ENCODE measurements at regions not wholly inside any gene's neighbourhood (a gene's known extent, or its start where the extent isn't known, plus 50 kb on each side); places are given as distances from the start of the nearest gene placed in this dataset.

DNA sequence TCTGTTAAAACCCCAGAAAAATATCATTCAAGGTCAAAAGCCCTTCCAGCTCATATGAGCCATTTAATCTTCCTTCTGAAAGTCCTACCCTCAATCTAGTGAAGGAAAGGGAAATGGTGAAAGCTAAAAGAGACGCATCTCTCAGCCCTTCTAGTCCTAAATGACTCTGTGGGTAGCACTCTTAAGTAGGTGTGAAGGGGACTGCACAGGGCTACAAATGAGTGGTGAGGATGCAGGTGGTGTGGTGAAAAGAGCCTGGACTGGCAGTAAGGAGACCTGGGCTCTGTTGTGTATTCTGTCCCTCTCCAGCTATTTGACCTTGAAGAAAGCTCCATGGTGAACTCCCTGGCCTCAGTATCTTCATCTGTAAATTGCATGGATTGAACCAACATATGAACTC lies 671.8 kb upstream of the DIPK2B start:
- no peak for DNase-seq

- no peak for DNase-seq
These were observed 667.7 kb upstream of the DIPK2B start for GRCh38 chrX:45868425-45868824.

- DNase-seq, result no peak
These were observed 662.1 kb upstream of the DIPK2B start for GRCh38 chrX:45862801-45863200.

- DNase-seq, result no peak
These were observed 659.8 kb upstream of the DIPK2B start for GRCh38 chrX:45860450-45860849.

GRCh38 chrX:45859407-45859806 lies 658.7 kb upstream of the DIPK2B start:
- no peak for DNase-seq

- DNase-seq, result no peak
These were observed 652.2 kb upstream of the DIPK2B start for GRCh38 chrX:45852884-45853283.

DNA sequence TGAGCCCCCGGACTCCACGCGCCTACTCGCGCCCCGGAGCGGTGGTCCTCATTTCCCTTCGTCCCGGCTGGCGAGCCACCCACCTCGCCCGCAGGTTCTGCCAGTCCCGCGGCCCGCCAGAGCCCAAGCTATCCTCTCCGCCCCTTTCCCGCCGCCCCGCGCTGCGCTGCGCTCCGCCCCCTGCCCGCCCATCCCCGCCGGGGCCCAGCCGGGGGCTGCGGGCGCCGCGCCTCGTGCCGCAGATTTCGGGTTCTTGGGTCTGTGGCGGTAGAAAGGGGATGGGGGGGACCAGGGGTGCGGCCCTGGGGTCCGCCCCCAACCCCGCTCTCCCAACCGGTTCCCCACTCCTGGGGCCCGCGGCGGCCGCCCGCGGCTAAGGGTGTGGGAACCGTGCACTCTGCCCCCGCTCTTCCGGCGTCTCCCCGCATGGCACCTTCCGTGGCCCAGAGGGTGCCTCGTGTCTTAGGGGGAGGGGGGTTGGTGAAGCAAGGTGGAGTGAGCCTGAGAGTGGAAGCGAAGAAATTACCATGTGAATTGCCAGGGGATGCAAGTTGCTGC lies 650.8 kb upstream of the DIPK2B start:
- DNase-seq, result no peak

GRCh38 chrX:45850775-45851433 lies 650.2 kb upstream of the DIPK2B start:
- no peak for DNase-seq

- no peak for DNase-seq
These were observed 649.6 kb upstream of the DIPK2B start for GRCh38 chrX:45850197-45850774.

DNA sequence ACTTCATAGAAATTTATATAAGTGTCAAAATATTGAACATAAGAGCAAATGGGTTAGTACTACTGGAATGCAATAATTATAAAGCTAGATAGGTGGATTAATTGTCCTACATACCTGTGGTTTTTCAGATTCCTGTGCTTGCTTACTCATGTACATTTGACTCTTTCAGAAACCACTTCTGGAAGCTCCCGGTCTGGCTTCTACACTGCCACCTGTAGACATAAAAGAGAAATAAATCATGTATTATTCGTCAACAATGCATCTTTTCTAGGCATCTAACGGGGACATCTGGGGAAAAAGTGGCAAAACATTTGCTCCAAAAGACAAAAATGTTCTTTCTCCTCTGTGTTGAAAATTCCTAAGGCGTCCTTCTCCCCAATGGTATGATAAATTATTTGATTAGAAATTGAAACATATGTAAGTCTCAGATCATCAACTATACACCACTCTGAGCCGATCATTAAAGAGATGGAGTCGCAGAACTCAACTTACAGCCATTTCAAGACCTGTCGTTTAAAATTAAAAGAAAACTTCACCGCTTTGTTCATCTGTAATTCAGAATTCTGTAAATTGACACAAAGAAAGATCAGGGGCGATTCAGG lies 648.7 kb upstream of the DIPK2B start:
- no peak for DNase-seq

GRCh38 chrX:45847961-45848360 lies 647.3 kb upstream of the DIPK2B start:
- no peak for DNase-seq

DNA sequence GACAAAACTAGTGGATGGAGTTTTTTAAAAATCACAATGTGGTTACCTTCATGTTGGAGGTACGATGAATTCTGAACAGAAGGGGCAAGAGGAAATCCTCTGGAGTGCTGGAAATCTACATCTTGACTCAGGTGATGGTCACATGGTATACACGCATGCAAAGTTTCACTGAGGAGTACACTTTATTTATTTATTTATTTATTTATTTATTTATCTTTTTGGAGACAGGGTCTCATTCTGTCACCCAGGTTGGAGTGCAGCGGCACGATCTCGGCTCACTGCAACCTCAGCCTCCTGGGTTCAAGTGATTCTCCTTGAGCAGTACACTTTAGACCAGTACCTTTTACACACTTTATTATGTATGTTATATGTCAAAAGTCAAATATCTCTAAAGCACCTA lies 645.7 kb upstream of the DIPK2B start:
- DNase-seq, result no peak

DNA sequence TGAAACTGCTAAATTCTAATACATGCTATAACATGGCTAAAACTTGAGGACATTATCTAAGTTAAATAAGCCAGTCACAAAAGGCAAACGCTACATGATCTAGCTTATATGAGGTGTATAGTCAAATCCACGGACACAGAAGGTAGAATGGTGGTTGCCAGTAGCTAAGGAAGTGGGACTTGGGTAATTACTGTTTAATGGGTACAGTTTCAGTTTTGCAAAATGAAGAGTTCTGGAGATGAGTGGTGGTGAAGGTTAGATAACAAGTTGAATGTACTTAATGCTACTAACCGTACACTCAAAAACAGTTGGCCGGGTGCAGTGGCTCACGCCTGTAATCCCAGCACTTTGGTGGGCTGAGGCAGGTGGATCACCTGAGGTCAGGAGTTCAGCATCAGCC lies 644.5 kb upstream of the DIPK2B start:
- DNase-seq, result no peak

DNA sequence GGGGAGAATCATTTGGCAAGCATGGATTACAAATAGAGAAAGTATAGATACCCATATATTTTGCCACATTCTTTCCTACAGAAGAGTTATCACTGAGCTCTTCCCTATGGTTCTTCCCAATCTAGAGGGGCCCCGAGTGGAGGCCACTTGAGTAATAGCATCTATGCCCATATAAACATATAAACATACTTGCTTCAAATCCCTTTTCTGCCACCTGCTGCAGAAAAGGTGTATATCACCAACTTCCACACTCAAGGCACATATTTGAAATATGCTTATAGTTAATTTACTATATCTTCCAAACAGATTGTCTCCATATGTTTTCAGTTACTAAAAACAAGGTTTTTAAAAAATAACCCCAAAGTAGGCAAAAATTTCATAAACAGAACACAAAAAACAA lies 642.8 kb upstream of the DIPK2B start:
- DNase-seq, result no peak

DNA sequence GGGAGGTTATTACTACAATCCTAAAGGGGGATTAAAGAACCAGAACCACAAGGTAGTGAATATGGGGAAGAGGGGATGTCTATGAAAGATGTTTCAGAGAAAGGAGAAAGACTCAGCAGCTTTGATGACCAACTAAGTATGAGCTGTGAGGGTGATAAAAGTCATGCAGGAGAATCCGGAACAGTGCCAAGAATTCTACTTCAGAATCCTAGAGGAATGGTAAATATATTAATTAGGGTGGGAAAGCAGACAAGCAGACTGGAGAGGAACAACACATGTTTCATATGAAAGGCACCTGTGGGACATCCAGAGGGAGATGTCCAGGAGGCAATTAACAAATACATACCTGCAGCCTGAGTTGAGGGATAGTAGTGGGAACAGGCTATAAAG lies 642.2 kb upstream of the DIPK2B start:
- DNase-seq, result no peak

DNA sequence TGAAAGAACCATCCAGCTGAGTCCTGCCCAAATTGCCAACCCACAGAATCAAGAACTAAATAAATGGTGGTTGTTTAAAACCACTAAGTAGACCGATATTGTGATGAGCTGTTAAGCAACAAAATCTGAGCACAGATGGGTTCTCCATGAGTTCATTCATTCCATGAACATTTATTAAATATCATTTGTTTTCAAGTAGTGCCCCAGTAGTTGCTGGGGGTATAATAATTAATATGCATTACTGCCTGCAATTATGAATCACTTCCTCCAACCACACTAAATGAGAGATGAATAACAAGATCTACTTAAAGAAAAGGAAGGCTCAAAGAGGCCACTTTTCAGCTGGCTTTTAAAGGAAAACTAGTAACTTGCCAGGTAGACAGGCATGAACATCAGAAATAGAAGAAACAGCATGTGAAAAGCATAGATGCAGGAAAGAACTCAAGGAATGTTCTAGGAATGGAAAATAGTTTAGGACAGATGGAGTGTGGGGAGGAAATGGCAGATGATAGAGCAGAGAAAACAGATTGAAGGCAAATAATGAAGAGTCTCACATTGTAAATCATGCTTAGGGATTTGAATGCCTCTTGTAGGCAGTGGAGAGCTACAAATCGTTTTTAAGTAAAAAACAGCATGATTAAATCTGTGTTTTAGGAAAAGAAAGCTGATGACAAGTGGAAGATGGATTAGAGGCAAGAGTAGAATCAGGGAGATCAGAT lies 641.7 kb upstream of the DIPK2B start:
- DNase-seq, result no peak

- no peak for DNase-seq
These were observed 639.8 kb upstream of the DIPK2B start for GRCh38 chrX:45840411-45840950.

DNA sequence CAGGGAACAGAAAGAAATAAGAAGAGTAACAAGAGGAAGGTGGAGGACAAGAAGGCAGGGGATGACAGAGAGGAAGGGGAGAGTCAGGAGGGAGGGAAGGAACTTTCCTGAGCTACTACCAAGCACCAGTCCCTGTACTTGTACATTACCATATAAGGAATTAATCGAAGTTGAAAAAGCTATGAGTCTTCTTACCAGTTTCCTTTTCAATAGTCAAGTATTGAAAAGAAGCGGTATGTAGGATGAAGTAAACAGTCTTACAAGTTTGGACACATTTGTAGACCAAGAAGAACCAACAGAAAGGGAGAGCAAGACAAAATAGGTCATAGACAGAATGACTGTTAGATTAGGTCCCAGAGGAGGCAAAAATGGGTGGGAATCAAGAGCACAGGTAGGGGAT lies 629.7 kb upstream of the DIPK2B start:
- no peak for DNase-seq

DNA sequence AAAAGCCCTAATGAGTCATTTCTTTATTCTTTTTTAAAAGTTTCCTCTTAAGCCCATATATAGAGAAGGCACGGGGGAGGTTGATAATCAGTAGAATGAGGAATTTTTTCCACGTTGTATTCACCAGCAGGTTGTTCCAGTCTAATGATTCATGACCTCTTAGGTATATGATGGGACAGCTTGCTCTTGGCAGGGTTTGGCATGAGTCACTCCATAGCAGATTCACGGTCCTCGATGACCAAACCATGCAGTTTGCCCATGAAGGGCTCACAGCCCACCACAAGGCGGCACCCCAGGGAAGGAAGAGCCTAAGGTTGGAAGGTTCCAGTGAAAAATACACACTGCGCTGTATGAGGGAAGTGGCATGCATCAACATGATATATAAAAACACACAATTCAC lies 623.8 kb upstream of the DIPK2B start:
- DNase-seq, result no peak

DNA sequence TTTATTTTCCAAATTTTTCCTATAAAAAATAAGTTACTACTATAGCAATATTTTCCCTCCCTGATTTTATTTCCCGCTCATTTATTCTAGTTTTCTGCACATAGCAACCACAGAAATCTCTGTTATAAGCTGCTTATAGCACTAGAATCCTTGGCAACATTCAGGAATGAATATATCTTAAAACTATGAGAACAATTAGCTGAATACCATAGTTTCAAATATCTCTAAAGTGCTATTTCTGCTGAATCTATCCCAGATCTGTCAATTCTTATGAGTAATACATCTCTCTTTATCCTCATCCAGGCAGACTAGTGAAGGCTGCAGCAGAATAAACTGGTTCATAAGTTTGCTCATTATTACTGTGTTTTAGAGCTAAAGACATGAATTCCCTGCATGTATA lies 622.9 kb upstream of the DIPK2B start:
- DNase-seq, result no peak

GRCh38 chrX:45822124-45822523 lies 621.4 kb upstream of the DIPK2B start:
- no peak for DNase-seq

DNA sequence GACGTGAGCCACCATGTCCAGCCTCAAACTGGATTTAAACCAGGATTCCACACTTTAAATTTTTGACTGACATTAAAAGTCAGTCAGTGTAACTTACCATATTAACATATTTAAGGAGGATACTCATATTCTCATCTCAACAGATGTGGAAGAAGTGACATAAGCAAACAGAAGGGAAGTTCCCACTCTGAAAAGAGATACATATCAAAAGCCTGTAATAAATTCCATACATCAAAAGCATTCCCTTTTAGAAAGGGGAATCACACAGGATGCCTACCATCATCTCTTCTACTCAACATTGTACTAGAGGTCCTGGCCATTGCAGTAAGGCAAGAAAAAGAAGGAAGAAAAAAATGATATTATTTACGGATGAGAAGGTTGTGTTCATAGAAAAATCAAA lies 618.2 kb upstream of the DIPK2B start:
- no peak for DNase-seq

DNA sequence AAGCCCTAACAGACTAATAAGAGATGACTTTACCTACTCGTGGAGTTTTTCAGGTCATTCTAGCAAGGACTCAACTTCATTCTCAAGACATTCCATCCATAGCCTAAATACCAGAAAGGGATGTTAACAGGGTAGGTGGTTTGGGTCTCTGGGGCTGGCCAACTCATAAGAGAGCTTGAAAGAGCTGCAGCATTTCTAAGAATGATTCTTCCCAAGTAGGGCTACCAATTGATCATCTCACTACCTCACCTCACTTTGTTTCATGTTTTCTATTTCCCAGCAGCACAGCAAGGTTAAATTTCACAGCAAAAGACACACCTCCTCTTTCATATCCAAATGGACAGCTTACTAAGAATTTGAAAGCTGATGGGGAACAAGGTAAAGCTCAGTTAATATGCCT lies 614.8 kb upstream of the DIPK2B start:
- no peak for DNase-seq
